Peyer's patch (tissue), 4 donors: ENCODE measurements at regions not wholly inside any gene's neighbourhood (a gene's known extent, or its start where the extent isn't known, plus 50 kb on each side); places are given as distances from the start of the nearest gene placed in this dataset.

ENCODE experiments used
- DNase-seq, 3 donors: peaks; one replicate each; pipeline ENCODE4 v3.0.0-alpha.2; 2017 to 2019
- H3K27ac ChIP-seq, 4 donors: fragments of 200-600 bp; sonication (generic); one replicate each; pipeline ENCODE4 v1.5.1; 2016 to 2019
- H3K27me3 ChIP-seq, 2 donors: fragments of 200-600 bp; sonication (generic); one replicate each; pipeline ENCODE4 v1.5.1; 2019
- H3K36me3 ChIP-seq, 3 donors: fragments of 200-600 bp; sonication (generic); one replicate each; pipeline ENCODE4 v1.5.1; 2016 to 2019
- H3K4me1 ChIP-seq, 4 donors: fragments of 200-600 bp; sonication (generic); one replicate each; pipeline ENCODE4 v1.5.1; 2016 to 2019
- H3K4me3 ChIP-seq, 4 donors: fragments of 200-600 bp; sonication (generic); 1 replicate in 3 of 4; 2 replicates in 1 of 4; pipeline ENCODE4 v1.5.1; 2016 to 2019; ENCODE audit warnings: mild to moderate bottlenecking in 1 of 4
- H3K9me3 ChIP-seq, 4 donors: fragments of 200-600 bp; sonication (generic); one replicate each; pipeline ENCODE4 v1.5.1; 2016 to 2019; ENCODE audit warnings: mild to moderate bottlenecking in 1 of 4
- POLR2A ChIP-seq, 2 donors: fragments of 450-650 bp; IDR thresholded peaks; one replicate each; pipeline ENCODE4 v1.5.1; 2017; ENCODE audit warnings: antibody characterized with exemption in 2 of 2, mild to moderate bottlenecking in 2 of 2, moderate library complexity in 2 of 2
- TF ChIP-seq, protein P1 (sequence below), 6 experiments: fragments of 450-650 bp in 4 of 6; fragments of 200-600 bp in 2 of 6; sonication (generic) in 1 of 6; IDR thresholded peaks; one replicate each; pipeline ENCODE4 v1.5.1; 2017 to 2019; ENCODE audit warnings: antibody characterized with exemption in 6 of 6, mild to moderate bottlenecking in 3 of 6, moderate library complexity in 1 of 6

DNA sequence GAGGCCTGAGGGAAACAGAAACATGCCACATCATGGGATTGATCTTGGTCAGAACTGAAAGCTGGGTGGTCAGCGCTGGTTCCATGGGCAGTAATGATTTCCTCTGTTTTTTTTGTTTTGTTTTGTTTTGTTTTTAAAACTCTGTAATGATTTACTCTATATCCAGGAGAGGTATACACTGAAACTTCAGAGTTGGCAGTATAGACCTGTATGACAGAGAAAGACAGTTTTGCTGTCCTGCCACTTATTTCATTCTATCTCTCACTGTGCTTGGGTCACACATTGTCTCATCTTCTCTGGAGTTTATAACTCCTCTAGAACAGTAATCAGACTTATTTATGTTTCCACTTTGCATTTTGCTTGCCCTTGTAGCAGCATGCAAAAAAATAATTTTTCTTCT lies 105.1 kb upstream of the SLITRK1 start:
- Histone ChIP-seq H3K27ac (no peak overlapping the region), H3K9me3 (no peaks in the 10 kb centered on the region), H3K4me1 (no peaks in the 10 kb centered on the region), H3K27me3 (no peaks in the 10 kb centered on the region), H3K4me3 (no peak overlapping the region), H3K36me3 (no peaks in the 10 kb centered on the region)
- no peak for TF ChIP-seq POLR2A (IDR thresholded peaks at IDR 0.05)
- TF ChIP-seq, protein P1, sequence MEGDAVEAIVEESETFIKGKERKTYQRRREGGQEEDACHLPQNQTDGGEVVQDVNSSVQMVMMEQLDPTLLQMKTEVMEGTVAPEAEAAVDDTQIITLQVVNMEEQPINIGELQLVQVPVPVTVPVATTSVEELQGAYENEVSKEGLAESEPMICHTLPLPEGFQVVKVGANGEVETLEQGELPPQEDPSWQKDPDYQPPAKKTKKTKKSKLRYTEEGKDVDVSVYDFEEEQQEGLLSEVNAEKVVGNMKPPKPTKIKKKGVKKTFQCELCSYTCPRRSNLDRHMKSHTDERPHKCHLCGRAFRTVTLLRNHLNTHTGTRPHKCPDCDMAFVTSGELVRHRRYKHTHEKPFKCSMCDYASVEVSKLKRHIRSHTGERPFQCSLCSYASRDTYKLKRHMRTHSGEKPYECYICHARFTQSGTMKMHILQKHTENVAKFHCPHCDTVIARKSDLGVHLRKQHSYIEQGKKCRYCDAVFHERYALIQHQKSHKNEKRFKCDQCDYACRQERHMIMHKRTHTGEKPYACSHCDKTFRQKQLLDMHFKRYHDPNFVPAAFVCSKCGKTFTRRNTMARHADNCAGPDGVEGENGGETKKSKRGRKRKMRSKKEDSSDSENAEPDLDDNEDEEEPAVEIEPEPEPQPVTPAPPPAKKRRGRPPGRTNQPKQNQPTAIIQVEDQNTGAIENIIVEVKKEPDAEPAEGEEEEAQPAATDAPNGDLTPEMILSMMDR (IDR thresholded peaks at IDR 0.05): no peak
- no peak for DNase-seq

- Histone ChIP-seq H3K36me3 (no peaks in the 10 kb centered on the region), H3K27ac (no peak overlapping the region), H3K9me3 (no peaks in the 10 kb centered on the region), H3K4me1 (no peaks in the 10 kb centered on the region), H3K27me3 (no peaks in the 10 kb centered on the region), H3K4me3 (no peak overlapping the region)
- TF ChIP-seq POLR2A (IDR thresholded peaks at IDR 0.05): no peak
- TF ChIP-seq, protein P1 (IDR thresholded peaks at IDR 0.05): no peak
- no peak for DNase-seq
Measured at GRCh38 chr13:83984793-83985192, 102.5 kb upstream of the SLITRK1 start.

DNA sequence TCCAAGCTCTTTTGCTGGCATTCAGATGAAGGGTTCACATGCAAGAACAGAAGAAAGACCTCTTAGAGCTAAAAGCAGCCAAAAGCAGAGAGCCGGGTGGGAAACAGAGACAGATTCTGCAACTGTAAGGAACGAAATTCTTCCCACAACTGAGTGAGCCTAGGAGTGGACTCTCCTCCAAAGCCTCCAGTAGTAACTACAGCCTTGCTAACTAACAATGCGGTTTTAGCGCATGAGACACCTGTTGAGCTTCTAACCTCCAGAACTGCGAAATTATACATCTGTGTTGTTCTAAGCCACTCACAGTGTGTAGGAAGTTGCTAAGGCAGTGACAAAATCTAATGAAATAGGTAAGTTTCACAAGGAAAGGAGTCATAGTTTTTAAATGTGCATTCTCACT lies 98.1 kb upstream of the SLITRK1 start:
- TF ChIP-seq, protein P1 (IDR thresholded peaks at IDR 0.05): no peak
- TF ChIP-seq POLR2A (IDR thresholded peaks at IDR 0.05): no peak
- H3K27ac ChIP-seq: no peak overlapping the region
- H3K9me3 ChIP-seq: no peaks in the 10 kb centered on the region
- H3K36me3 ChIP-seq: no peaks in the 10 kb centered on the region
- H3K4me3 ChIP-seq: no peak overlapping the region
- H3K27me3 ChIP-seq: no peaks in the 10 kb centered on the region
- no peaks in the 10 kb centered on the region for H3K4me1 ChIP-seq
- DNase-seq: no peak

GRCh38 chr13:83975655-83976165 lies 93.4 kb upstream of the SLITRK1 start:
- TF ChIP-seq, protein P1 (IDR thresholded peaks at IDR 0.05): no peak
- TF ChIP-seq POLR2A (IDR thresholded peaks at IDR 0.05): no peak
- no peak for DNase-seq
- Histone ChIP-seq H3K36me3 (no peaks in the 10 kb centered on the region), H3K4me3 (no peak overlapping the region), H3K27ac (no peak overlapping the region), H3K27me3 (no peaks in the 10 kb centered on the region), H3K4me1 (no peaks in the 10 kb centered on the region), H3K9me3 (no peaks in the 10 kb centered on the region)

DNA sequence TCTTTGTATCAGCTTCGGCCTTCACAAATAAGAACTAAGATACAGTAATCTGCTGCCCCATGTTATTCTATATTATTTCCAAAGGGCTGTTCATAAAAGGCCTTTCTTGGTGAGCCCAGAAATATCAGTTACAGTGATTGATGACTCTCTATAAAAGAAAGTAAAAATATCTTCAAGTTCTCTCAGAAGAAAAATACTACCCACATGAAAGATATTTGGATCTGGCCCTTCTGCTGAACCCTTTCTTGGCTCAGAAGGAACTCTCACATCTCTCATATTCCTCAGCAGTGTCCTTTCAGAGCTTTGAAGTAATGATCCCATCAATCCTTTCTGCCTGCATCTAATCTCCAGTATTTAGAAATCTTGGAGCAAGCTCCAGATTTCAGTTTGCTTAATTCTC lies 76.3 kb upstream of the SLITRK1 start:
- H3K36me3 ChIP-seq: no peaks in the 10 kb centered on the region
- H3K27ac ChIP-seq: no peak overlapping the region
- DNase-seq: no peak
- no peaks in the 10 kb centered on the region for H3K27me3 ChIP-seq
- H3K9me3 ChIP-seq: no peaks in the 10 kb centered on the region
- H3K4me1 ChIP-seq: no peaks in the 10 kb centered on the region
- no peak overlapping the region for H3K4me3 ChIP-seq
- TF ChIP-seq, protein P1 (IDR thresholded peaks at IDR 0.05): no peak
- TF ChIP-seq POLR2A (IDR thresholded peaks at IDR 0.05): no peak

DNA sequence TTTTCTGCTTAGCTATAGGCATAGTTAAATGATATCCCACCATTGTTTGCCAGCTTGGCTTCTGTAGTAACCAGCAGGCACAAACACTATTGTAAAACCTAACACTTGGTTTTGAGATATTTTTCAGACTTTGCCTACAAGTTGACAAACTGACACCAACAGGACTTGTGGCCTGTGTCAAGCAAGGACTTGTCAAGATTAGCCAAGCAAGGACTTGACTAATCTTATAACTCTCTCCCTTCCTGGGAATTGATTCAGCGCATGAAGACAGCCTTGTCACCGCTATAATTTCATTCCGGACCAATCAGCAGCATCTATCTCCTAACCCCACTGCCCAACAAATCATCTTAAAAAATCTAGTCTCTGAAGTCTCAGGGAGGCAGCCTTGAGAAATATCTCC lies 72.7 kb upstream of the SLITRK1 start:
- DNase-seq: no peak
- no peaks in the 10 kb centered on the region for H3K36me3 ChIP-seq
- no peak overlapping the region for H3K27ac ChIP-seq
- no peaks in the 10 kb centered on the region for H3K9me3 ChIP-seq
- H3K4me3 ChIP-seq: no peak overlapping the region
- H3K4me1 ChIP-seq: no peaks in the 10 kb centered on the region
- no peaks in the 10 kb centered on the region for H3K27me3 ChIP-seq
- no peak for TF ChIP-seq POLR2A (IDR thresholded peaks at IDR 0.05)
- TF ChIP-seq, protein P1 (IDR thresholded peaks at IDR 0.05): no peak
